ENCODE measurements at regions not wholly inside any gene's neighbourhood (a gene's known extent, or its start where the extent isn't known, plus 50 kb on each side); places are given as distances from the start of the nearest gene placed in this dataset.

DNA sequence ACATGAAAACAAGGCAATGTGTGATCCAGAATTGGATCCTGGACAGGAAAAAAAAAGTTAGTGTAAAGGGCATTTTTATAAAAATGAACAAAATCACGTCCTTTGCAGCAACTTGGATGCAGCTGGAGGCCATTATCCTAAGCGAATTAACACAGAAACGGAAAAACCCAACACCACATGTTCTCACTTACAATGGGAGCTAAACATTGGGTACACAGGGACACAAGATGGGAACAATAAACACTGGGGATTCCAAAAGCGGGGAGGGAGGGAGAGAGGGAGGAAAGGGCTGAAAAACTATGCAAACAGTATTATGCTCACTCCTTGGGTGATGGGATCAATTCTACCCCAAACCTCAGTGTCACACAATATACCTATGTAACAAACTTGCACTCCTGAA lies 91.4 kb upstream of the BTBD3 start:
- no peak for DNase-seq (ENCODE audit: low spot score)
- no peaks in the 10 kb centered on the region for H3K36me3 Mint-ChIP-seq (ENCODE audit: low read depth)
- no peaks in the 10 kb centered on the region for H3K27me3 Mint-ChIP-seq (ENCODE audit: low read depth)
- H3K27ac Mint-ChIP-seq (ENCODE audit: unreplicated experiment), result no peak overlapping the region
- no peak overlapping the region for H3K4me3 Mint-ChIP-seq (ENCODE audit: unreplicated experiment)
- TF ChIP-seq, protein P1, sequence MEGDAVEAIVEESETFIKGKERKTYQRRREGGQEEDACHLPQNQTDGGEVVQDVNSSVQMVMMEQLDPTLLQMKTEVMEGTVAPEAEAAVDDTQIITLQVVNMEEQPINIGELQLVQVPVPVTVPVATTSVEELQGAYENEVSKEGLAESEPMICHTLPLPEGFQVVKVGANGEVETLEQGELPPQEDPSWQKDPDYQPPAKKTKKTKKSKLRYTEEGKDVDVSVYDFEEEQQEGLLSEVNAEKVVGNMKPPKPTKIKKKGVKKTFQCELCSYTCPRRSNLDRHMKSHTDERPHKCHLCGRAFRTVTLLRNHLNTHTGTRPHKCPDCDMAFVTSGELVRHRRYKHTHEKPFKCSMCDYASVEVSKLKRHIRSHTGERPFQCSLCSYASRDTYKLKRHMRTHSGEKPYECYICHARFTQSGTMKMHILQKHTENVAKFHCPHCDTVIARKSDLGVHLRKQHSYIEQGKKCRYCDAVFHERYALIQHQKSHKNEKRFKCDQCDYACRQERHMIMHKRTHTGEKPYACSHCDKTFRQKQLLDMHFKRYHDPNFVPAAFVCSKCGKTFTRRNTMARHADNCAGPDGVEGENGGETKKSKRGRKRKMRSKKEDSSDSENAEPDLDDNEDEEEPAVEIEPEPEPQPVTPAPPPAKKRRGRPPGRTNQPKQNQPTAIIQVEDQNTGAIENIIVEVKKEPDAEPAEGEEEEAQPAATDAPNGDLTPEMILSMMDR (IDR thresholded peaks at IDR 0.05), result no peak
- H3K4me1 Mint-ChIP-seq (ENCODE audit: low read depth), result peaks cover 11% of the 10 kb centered on the region
- H3K9me3 Mint-ChIP-seq (ENCODE audit: low read depth), result peaks cover 3% of the 10 kb centered on the region

DNA sequence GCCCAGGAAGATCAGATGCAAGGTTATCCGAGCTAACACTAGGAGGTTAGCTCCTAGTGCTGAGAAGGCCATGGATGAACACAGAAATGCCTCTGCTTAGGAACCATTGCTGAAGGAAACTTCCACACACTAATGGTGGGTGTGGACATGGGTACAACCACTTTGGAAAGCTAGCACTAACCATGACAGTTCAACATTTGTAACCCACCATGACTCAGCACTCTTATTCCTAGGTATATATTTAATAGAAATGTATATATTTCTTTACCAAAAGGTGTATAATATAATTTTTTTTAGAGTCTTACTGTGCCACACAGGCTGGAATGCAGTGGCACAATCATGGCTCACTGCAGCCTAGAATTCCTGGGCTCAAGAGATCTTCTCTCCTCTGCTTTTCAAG lies 85.3 kb upstream of the BTBD3 start:
- peaks cover 4% of the 10 kb centered on the region for H3K4me1 Mint-ChIP-seq (ENCODE audit: low read depth)
- H3K9me3 Mint-ChIP-seq (ENCODE audit: low read depth), result no peaks in the 10 kb centered on the region
- no peak overlapping the region for H3K4me3 Mint-ChIP-seq (ENCODE audit: unreplicated experiment)
- DNase-seq (ENCODE audit: low spot score), result no peak
- TF ChIP-seq, protein P1 (IDR thresholded peaks at IDR 0.05), result no peak
- H3K27ac Mint-ChIP-seq (ENCODE audit: unreplicated experiment), result no peak overlapping the region
- no peaks in the 10 kb centered on the region for H3K36me3 Mint-ChIP-seq (ENCODE audit: low read depth)
- no peaks in the 10 kb centered on the region for H3K27me3 Mint-ChIP-seq (ENCODE audit: low read depth)

DNA sequence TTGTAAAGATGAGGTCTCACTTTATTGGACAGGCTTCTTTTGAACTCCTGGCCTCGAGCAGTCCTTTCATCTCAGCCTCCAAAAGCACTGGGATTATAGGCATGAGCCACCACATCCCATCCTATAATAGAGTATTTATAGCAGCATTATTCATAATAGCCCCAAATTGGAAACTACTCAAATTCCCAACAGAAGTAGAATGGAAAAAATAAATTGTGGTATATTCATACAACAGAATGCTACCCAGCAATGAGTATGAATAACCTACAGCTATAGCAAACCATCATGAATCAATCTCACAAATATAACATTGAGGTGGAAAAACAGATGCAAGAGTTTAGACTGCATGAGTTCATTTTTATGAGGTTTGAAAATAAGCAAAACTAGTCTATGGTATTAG lies 84.8 kb upstream of the BTBD3 start:
- DNase-seq (ENCODE audit: low spot score), result no peak
- Mint-ChIP-seq H3K27ac (ENCODE audit: unreplicated experiment) (no peak overlapping the region), H3K27me3 (ENCODE audit: low read depth) (no peaks in the 10 kb centered on the region), H3K36me3 (ENCODE audit: low read depth) (no peaks in the 10 kb centered on the region), H3K4me1 (ENCODE audit: low read depth) (peaks cover 4% of the 10 kb centered on the region), H3K4me3 (ENCODE audit: unreplicated experiment) (no peak overlapping the region), H3K9me3 (ENCODE audit: low read depth) (no peaks in the 10 kb centered on the region)
- TF ChIP-seq, protein P1 (IDR thresholded peaks at IDR 0.05), result no peak

DNA sequence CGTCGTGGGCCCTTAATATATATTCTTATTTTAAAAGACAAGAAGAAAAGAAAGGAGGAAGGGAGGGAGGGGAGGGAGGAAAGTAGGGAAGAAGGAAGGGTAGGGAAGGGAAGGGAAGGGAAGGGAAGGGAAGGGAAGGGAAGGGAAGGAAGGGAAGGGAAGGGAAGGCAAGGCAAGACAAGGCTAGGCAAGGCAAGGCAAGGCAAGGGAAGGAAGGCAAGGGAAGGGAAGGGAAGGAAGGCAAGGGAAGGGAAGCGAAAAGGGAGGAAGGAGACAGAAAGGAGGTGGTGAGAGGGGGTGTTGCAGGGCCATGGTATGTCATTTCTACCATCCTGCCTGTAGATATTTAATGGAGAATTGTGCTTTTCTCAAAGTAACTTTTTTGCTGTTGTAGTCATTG lies 83.9 kb upstream of the BTBD3 start:
- H3K4me3 Mint-ChIP-seq (ENCODE audit: unreplicated experiment), result no peak overlapping the region
- peaks cover 4% of the 10 kb centered on the region for H3K4me1 Mint-ChIP-seq (ENCODE audit: low read depth)
- no peaks in the 10 kb centered on the region for H3K27me3 Mint-ChIP-seq (ENCODE audit: low read depth)
- no peak overlapping the region for H3K27ac Mint-ChIP-seq (ENCODE audit: unreplicated experiment)
- DNase-seq (ENCODE audit: low spot score), result no peak
- TF ChIP-seq, protein P1 (IDR thresholded peaks at IDR 0.05), result no peak
- no peaks in the 10 kb centered on the region for H3K9me3 Mint-ChIP-seq (ENCODE audit: low read depth)
- no peaks in the 10 kb centered on the region for H3K36me3 Mint-ChIP-seq (ENCODE audit: low read depth)

DNA sequence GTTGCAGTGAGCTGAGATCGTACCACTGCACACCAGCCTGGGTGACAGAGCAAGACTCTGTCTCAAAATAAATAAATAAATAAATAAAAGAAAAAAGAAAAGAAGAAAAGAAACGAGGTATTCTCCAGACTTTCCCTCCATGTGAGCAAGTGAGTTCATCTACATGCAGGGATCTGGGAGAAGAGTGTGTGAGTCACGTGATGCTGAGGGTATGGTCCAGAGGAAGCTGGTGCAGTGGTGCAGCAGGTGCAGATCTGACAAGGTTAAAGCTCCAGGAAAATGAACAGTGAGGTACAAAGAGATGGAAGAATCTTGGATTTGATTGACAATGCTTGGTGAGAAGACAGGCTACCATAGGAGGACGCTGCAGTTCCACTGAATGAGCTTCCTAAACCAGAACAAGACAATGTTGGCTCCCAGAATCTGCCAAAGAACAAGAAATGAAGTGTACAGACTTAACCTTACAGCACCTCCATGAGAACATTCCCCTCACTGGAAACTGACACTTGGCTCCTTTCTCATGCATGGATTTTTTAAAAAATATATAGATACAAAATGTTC lies 79.5 kb upstream of the BTBD3 start:
- Mint-ChIP-seq H3K9me3 (ENCODE audit: low read depth) (no peaks in the 10 kb centered on the region), H3K36me3 (ENCODE audit: low read depth) (no peaks in the 10 kb centered on the region), H3K27me3 (ENCODE audit: low read depth) (no peaks in the 10 kb centered on the region), H3K4me3 (ENCODE audit: unreplicated experiment) (no peak overlapping the region), H3K27ac (ENCODE audit: unreplicated experiment) (no peak overlapping the region), H3K4me1 (ENCODE audit: low read depth) (peaks cover 2% of the 10 kb centered on the region)
- TF ChIP-seq, protein P1 (IDR thresholded peaks at IDR 0.05), result no peak
- DNase-seq (ENCODE audit: low spot score), result no peak
